ENCODE measurements at regions not wholly inside any gene's neighbourhood (a gene's known extent, or its start where the extent isn't known, plus 50 kb on each side); places are given as distances from the start of the nearest gene placed in this dataset.

- no peak for TF ChIP-seq CTCF (conservative IDR thresholded peaks at IDR 0.05; ENCODE audit: low read depth, low read length)
- no peak for TF ChIP-seq EZH2 (IDR thresholded peaks at IDR 0.05; ENCODE audit: borderline replicate concordance, low read depth, low read length, poor library complexity, severe bottlenecking)
Measured at GRCh38 chr5:104843822-104844221, 1281.2 kb upstream of the NUDT12 start.

Data from A673 (cell line).